A549 (cell line): ENCODE measurements at regions not wholly inside any gene's neighbourhood (a gene's known extent, or its start where the extent isn't known, plus 50 kb on each side); places are given as distances from the start of the nearest gene placed in this dataset.

Experiments used
- ATAC-seq, 2 experiments: fragments of 200-7000 bp in 1 of 2; fragments of >200 bp in 1 of 2; cut with Nextera tagmentation in 1 of 2; cut with Tn5 transposase in 1 of 2; 3 replicates each; pipeline versions ENCODE4 v1.8.0 to v1.9.1; 2018 to 2020; ENCODE audit warnings: mild to moderate bottlenecking in 1 of 2, moderate library complexity in 1 of 2
- CTCF ChIA-PET: fragments of 300-600 bp; sonication (Branson Sonifier 250); formaldehyde crosslinking; extraction: SDS; loops from one replicate; lab custom pipeline; 2021; ENCODE audit warnings: antibody characterized with exemption, inconsistent platforms; lab: Yijun Ruan, JAX
- POLR2A ChIA-PET: fragments of 350-600 bp; formaldehyde crosslinking; extraction: SDS; loops from one replicate; lab custom pipeline; 2021; ENCODE audit warnings: antibody characterized with exemption, inconsistent platforms; lab: Yijun Ruan, JAX
- DNase-seq, 2 experiments: peaks; one replicate each; pipeline versions ENCODE4 v3.0.0 to v3.0.0-alpha.2; 2011 to 2016; ENCODE audit warnings: low read depth in 1 of 2, low spot score in 1 of 2
- FAIRE-seq: peaks from 2 replicates; lab custom pipeline; 2011; peaks lifted over from hg19 to GRCh38; lab: Jason Lieb, UNC
- H3K27ac ChIP-seq, 2 experiments: fragments of >200 bp; sonication (Bioruptor Twin); formaldehyde crosslinking; 3 replicates each; pipeline ENCODE4 v1.5.1; 2016 to 2017
- H3K4me1 ChIP-seq: fragments of >200 bp; sonication (Bioruptor Twin); formaldehyde crosslinking; 3 replicates; pipeline ENCODE4 v1.6.1; 2016
- H3K4me2 ChIP-seq: fragments of >200 bp; sonication (Bioruptor Twin); formaldehyde crosslinking; 3 replicates; pipeline ENCODE4 v1.6.1; 2016
- H3K4me3 ChIP-seq: fragments of >200 bp; sonication (Bioruptor Twin); formaldehyde crosslinking; 3 replicates; pipeline ENCODE4 v1.5.1; 2016
- H3K9me3 ChIP-seq: fragments of >200 bp; sonication (Bioruptor Twin); formaldehyde crosslinking; 3 replicates; pipeline ENCODE4 v1.6.1; 2016
- CBX2 ChIP-seq: fragments of 200-600 bp; sonication (generic); IDR thresholded peaks from 2 replicates; pipeline ENCODE4 v1.6.1; 2016; ENCODE audit warnings: low read depth, mild to moderate bottlenecking, borderline replicate concordance
- CHD2 ChIP-seq: fragments of 150-350 bp; IDR thresholded peaks from 2 replicates; pipeline ENCODE4 v1.6.1; 2014; ENCODE audit warnings: low read length; ENCODE audit not compliant: partially characterized antibody
- CHD4 ChIP-seq: fragments of 200-600 bp; sonication (generic); IDR thresholded peaks from 2 replicates; pipeline ENCODE4 v1.6.1; 2016; ENCODE audit warnings: antibody characterized with exemption, mild to moderate bottlenecking, borderline replicate concordance
- FOSB ChIP-seq: fragments of 250-450 bp; sonication (Bioruptor Pico); IDR thresholded peaks from 2 replicates; pipeline ENCODE4 v1.5.0; 2020; ENCODE audit warnings: mild to moderate bottlenecking, moderate library complexity
- HDAC2 ChIP-seq: fragments of 200-600 bp; sonication (generic); IDR thresholded peaks from 2 replicates; pipeline ENCODE4 v1.6.1; 2016
- HES2 ChIP-seq: fragments of >200 bp; sonication (Bioruptor Twin); formaldehyde crosslinking; IDR thresholded peaks from 2 replicates; pipeline ENCODE4 v1.6.1; 2016
- HEYL ChIP-seq: fragments of 250-450 bp; sonication (Bioruptor Pico); IDR thresholded peaks from 2 replicates; pipeline ENCODE4 v1.8.0; 2021; ENCODE audit warnings: mild to moderate bottlenecking, moderate library complexity
- HOXA7 ChIP-seq: fragments of 250-450 bp; sonication (Bioruptor Pico); IDR thresholded peaks from 2 replicates; pipeline ENCODE4 v1.5.0; 2020; ENCODE audit warnings: mild to moderate bottlenecking, moderate library complexity
- HOXB5 ChIP-seq: fragments of 250-450 bp; sonication (Bioruptor Pico); IDR thresholded peaks from 2 replicates; pipeline ENCODE4 v1.5.0; 2020; ENCODE audit warnings: mild to moderate bottlenecking, moderate library complexity
- JUNB ChIP-seq: fragments of >200 bp; sonication (Bioruptor Twin); formaldehyde crosslinking; IDR thresholded peaks from 2 replicates; pipeline ENCODE4 v1.6.1; 2016
- KDM5A ChIP-seq: fragments of 200-600 bp; sonication (generic); IDR thresholded peaks from 2 replicates; pipeline ENCODE4 v1.6.1; 2016; ENCODE audit warnings: antibody characterized with exemption, mild to moderate bottlenecking
- MAFK ChIP-seq: fragments of 450-650 bp; IDR thresholded peaks from 2 replicates; pipeline ENCODE4 v1.6.1; 2014; ENCODE audit not compliant: partially characterized antibody
- MAZ ChIP-seq: fragments of 150-350 bp; IDR thresholded peaks from 2 replicates; pipeline ENCODE4 v1.6.1; 2014; ENCODE audit warnings: antibody characterized with exemption, low read depth, low read length, borderline replicate concordance
- PHF8 ChIP-seq: fragments of 200-600 bp; sonication (generic); IDR thresholded peaks from 2 replicates; pipeline ENCODE4 v1.6.1; 2016; ENCODE audit warnings: low read depth, mild to moderate bottlenecking, antibody characterized with exemption, moderate library complexity, borderline replicate concordance
- POLR2A ChIP-seq: IDR thresholded peaks from 2 replicates; pipeline ENCODE4 v1.6.1; 2012; ENCODE audit warnings: mild to moderate bottlenecking, low read length
- RARB ChIP-seq: fragments of 250-450 bp; sonication (Bioruptor Pico); IDR thresholded peaks from 2 replicates; pipeline ENCODE4 v1.8.0; 2021; ENCODE audit warnings: mild to moderate bottlenecking, moderate library complexity
- RCOR1 ChIP-seq: fragments of 150-350 bp; IDR thresholded peaks from 2 replicates; pipeline ENCODE4 v1.6.1; 2014; ENCODE audit warnings: antibody characterized with exemption, low read length, low read depth
- REST ChIP-seq: fragments of 200-600 bp; sonication (generic); IDR thresholded peaks from 2 replicates; pipeline ENCODE4 v1.6.1; 2016; ENCODE audit warnings: antibody characterized with exemption, mild to moderate bottlenecking, moderate library complexity
- SREBF2 ChIP-seq: fragments of 450-650 bp; IDR thresholded peaks from 2 replicates; pipeline ENCODE4 v1.6.1; 2014; ENCODE audit warnings: mild to moderate bottlenecking, moderate library complexity
- TFCP2L1 ChIP-seq: fragments of 250-450 bp; sonication (Bioruptor Pico); IDR thresholded peaks from 2 replicates; pipeline ENCODE4 v1.5.0; 2021; ENCODE audit warnings: mild to moderate bottlenecking
- TP53 ChIP-seq: fragments of 250-450 bp; sonication (Bioruptor Pico); IDR thresholded peaks from 2 replicates; pipeline ENCODE4 v1.5.0; 2021; ENCODE audit warnings: mild to moderate bottlenecking, moderate library complexity
- ZC3H11A ChIP-seq: fragments of 450-650 bp; IDR thresholded peaks from 2 replicates; pipeline ENCODE4 v1.6.1; 2014; ENCODE audit warnings: antibody characterized with exemption, mild to moderate bottlenecking
- ZSCAN20 ChIP-seq: fragments of 250-450 bp; sonication (Bioruptor Pico); IDR thresholded peaks from 2 replicates; pipeline ENCODE4 v1.8.0; 2022; ENCODE audit warnings: mild to moderate bottlenecking, moderate library complexity
- WGBS: methylation state at CpG from one replicate; pipeline ENCODE4 v1.1.6; 2017; ENCODE audit errors: missing lambda C conversion rate; 5-methylcytosine and 5-hydroxymethylcytosine counted together

- 88% methylated on average over 3 of the region's 3 CpGs for WGBS
- H3K4me3 ChIP-seq: no peak overlapping the region
- ChIA-PET CTCF (interaction anchor here (1.1 to 1.8 kb wide), 3 partner anchors 9 to 61 kb away, joined by 3 to 9 read pairs (median 3); no protein-coding TSS in a partner anchor), POLR2A (no interaction called here)
- ATAC-seq (no peak), DNase-seq (no peak), FAIRE-seq (no peak)
- no peak overlapping the region for H3K27ac ChIP-seq
- no peaks in the 10 kb centered on the region for H3K9me3 ChIP-seq
- H3K4me1 ChIP-seq: no peaks in the 10 kb centered on the region
- TF ChIP-seq JUNB: no peak
- no peak overlapping the region for H3K4me2 ChIP-seq
Observed at GRCh38 chr1:60987904-60988303, 94.5 kb upstream of the NFIA start.

- Histone ChIP-seq H3K9me3 (no peaks in the 10 kb centered on the region), H3K4me1 (no peaks in the 10 kb centered on the region), H3K27ac (no peak overlapping the region), H3K4me2 (no peak overlapping the region), H3K4me3 (no peak overlapping the region)
- FAIRE-seq (no peak), DNase-seq (no peak), ATAC-seq (no peak)
- CTCF ChIA-PET: interaction anchor here (1.2 to 2.7 kb wide), 2 partner anchors 59 to 66 kb away, joined by 5 to 9 read pairs; no protein-coding TSS in a partner anchor
- 56% methylated on average over 6 of the region's 7 CpGs for WGBS
- TF ChIP-seq CHD2 (no peak), CBX2 (no peak), MAZ (no peak), ZSCAN20 (CRISPR knock-in tag) (no peak), MAFK (no peak), HEYL (CRISPR knock-in tag) (no peak), TFCP2L1 (CRISPR knock-in tag) (no peak), RARB (CRISPR knock-in tag) (no peak), CHD4 (no peak), HOXA7 (CRISPR knock-in tag) (no peak), POLR2A (no peak), RCOR1 (no peak), HDAC2 (no peak)
- POLR2A ChIA-PET: no interaction called here
Observed at GRCh38 chr1:60984062-60984799, 98.1 kb upstream of the NFIA start.

GRCh38 chr1:60983701-60984061 lies 98.7 kb upstream of the NFIA start:
- POLR2A ChIA-PET: no interaction called here
- FAIRE-seq: no peak

GRCh38 chr1:60982539-60982938 lies 99.8 kb upstream of the NFIA start:
- ChIA-PET POLR2A (no interaction called here), CTCF (interaction anchor here (0.9 to 1.0 kb wide), 2 partner anchors 60 to 869 kb away, joined by 3 to 4 read pairs; no protein-coding TSS in a partner anchor)
- no peak overlapping the region for H3K27ac ChIP-seq
- no peaks in the 10 kb centered on the region for H3K4me1 ChIP-seq
- no peak overlapping the region for H3K4me3 ChIP-seq
- DNase-seq: no peak
- WGBS: 71% methylated on average over 1 of the region's 1 CpG
- no peak overlapping the region for H3K4me2 ChIP-seq
- no peak for FAIRE-seq
- TF ChIP-seq TP53 (CRISPR knock-in tag) (no peak), HES2 (no peak), REST (no peak), SREBF2 (no peak), CHD2 (no peak), PHF8 (no peak), HOXB5 (CRISPR knock-in tag) (no peak), KDM5A (no peak), FOSB (CRISPR knock-in tag) (no peak), CBX2 (no peak)
- TF ChIP-seq, all 56 proteins: peak for 0
- ATAC-seq: no peak
- H3K9me3 ChIP-seq: no peaks in the 10 kb centered on the region

More at GRCh38 chr1:60983701-60984061, 98.7 kb upstream of the NFIA start:
- H3K4me1 ChIP-seq: no peaks in the 10 kb centered on the region
- no peaks in the 10 kb centered on the region for H3K9me3 ChIP-seq
- CTCF ChIA-PET: interaction anchor here (2.7 kb wide), 1 partner anchor 59 kb away, joined by 9 read pairs; no protein-coding TSS in a partner anchor
- ATAC-seq (no peak), DNase-seq (no peak)
- no peak overlapping the region for H3K27ac ChIP-seq
- H3K4me3 ChIP-seq: no peak overlapping the region
- WGBS: 67% methylated on average over 8 of the region's 8 CpGs
- no peak overlapping the region for H3K4me2 ChIP-seq
- TF ChIP-seq ZC3H11A: no peak
